ENCODE measurements at regions not wholly inside any gene's neighbourhood (a gene's known extent, or its start where the extent isn't known, plus 50 kb on each side); places are given as distances from the start of the nearest gene placed in this dataset.

- H3K4me3 ChIP-seq: no peak overlapping the region
- intact Hi-C loops (cut with DNase I): no loop called here
- H3K4me1 ChIP-seq: no peaks in the 10 kb centered on the region
- ATAC-seq: peak; percentile 79 to 94
- TF ChIP-seq CTCF (IDR thresholded peaks at IDR 0.05): no peak
- DNase-seq: no peak
- H3K27me3 ChIP-seq (ENCODE audit: low read depth): no peaks in the 10 kb centered on the region
- no peaks in the 10 kb centered on the region for H3K9me3 ChIP-seq
- H3K27ac ChIP-seq: no peak overlapping the region
- no peaks in the 10 kb centered on the region for H3K36me3 ChIP-seq
These were observed 60.4 kb downstream of the FOXI2 start for GRCh38 chr10:127797339-127797738.

- intact Hi-C loops (cut with DNase I): no loop called here
- ATAC-seq (no peak), DNase-seq (no peak)
- H3K9me3 ChIP-seq: no peaks in the 10 kb centered on the region
- no peaks in the 10 kb centered on the region for H3K36me3 ChIP-seq
- H3K4me1 ChIP-seq: no peaks in the 10 kb centered on the region
- no peak overlapping the region for H3K27ac ChIP-seq
- H3K4me3 ChIP-seq: no peak overlapping the region
- H3K27me3 ChIP-seq (ENCODE audit: low read depth): no peaks in the 10 kb centered on the region
- TF ChIP-seq CTCF (IDR thresholded peaks at IDR 0.05): no peak
These were observed 61.1 kb downstream of the FOXI2 start for GRCh38 chr10:127798111-127798510.

- H3K36me3 ChIP-seq: no peaks in the 10 kb centered on the region
- TF ChIP-seq CTCF (IDR thresholded peaks at IDR 0.05): no peak
- no peak overlapping the region for H3K4me3 ChIP-seq
- no peaks in the 10 kb centered on the region for H3K4me1 ChIP-seq
- no peak overlapping the region for H3K27ac ChIP-seq
- DNase-seq: no peak
- no peak for ATAC-seq
- H3K27me3 ChIP-seq (ENCODE audit: low read depth): no peaks in the 10 kb centered on the region
- no peaks in the 10 kb centered on the region for H3K9me3 ChIP-seq
- intact Hi-C loops (cut with DNase I): no loop called here
These were observed 64.3 kb downstream of the FOXI2 start for GRCh38 chr10:127801302-127801701.

DNA sequence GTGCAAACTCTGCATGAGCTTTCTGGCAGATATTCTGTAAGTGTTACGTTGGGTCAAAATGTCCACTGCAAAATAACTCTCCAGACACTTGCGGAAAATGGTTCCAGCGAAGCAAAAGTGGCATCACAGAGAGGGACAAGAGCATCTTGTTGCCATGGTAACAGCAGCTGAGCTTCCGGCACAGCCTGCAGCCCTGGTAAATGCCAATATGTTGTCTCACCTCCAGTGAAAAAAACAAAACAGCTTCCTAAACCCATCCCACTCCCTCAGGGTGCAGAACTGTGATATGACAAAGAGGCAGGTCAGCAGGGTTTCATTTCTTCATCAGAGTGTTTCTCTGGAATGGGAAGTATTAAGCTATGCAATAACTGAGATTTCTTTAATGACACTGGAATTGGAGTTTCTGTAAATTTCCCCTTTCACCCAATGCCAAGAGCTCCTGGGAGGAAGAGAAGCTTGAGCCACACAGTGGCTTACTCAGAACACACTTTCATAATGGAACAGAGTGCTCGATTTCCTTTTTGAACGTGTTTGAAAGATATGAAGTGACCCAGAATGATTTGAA lies 65.6 kb downstream of the FOXI2 start:
- no peak for TF ChIP-seq CTCF (IDR thresholded peaks at IDR 0.05)
- Histone ChIP-seq H3K4me3 (no peak overlapping the region), H3K36me3 (no peaks in the 10 kb centered on the region), H3K27me3 (ENCODE audit: low read depth) (no peaks in the 10 kb centered on the region), H3K27ac (no peak overlapping the region), H3K9me3 (no peaks in the 10 kb centered on the region), H3K4me1 (no peaks in the 10 kb centered on the region)
- intact Hi-C loops (cut with DNase I): no loop called here
- no peak for ATAC-seq
- DNase-seq: no peak

DNA sequence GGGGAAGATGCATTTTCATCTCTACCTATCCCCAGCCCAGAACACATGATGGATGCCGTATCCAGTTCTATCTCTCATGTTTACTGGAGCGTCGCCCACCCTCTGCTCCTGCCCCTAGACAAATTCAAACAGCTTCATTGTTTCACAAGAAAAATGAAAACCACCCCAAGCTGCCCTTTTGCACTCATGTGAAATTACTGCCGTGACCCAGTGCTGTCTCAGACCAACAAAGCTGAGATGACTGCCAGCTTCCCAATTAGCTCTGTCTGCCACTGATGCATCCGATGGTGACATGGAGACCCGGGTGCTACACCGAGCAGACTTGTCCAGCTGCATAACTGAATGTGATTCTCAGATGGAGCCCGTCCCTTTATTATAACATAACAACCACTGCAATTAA lies 67.7 kb downstream of the FOXI2 start:
- DNase-seq (no peak), ATAC-seq (no peak)
- no peak for TF ChIP-seq CTCF (IDR thresholded peaks at IDR 0.05)
- Histone ChIP-seq H3K9me3 (no peaks in the 10 kb centered on the region), H3K27ac (no peak overlapping the region), H3K4me3 (no peak overlapping the region), H3K36me3 (no peaks in the 10 kb centered on the region), H3K27me3 (ENCODE audit: low read depth) (no peaks in the 10 kb centered on the region), H3K4me1 (no peaks in the 10 kb centered on the region)
- intact Hi-C loops (cut with DNase I): no loop called here

GRCh38 chr10:127805950-127806349 lies 69.0 kb downstream of the FOXI2 start:
- Histone ChIP-seq H3K36me3 (no peaks in the 10 kb centered on the region), H3K4me3 (no peak overlapping the region), H3K4me1 (no peaks in the 10 kb centered on the region), H3K9me3 (no peaks in the 10 kb centered on the region), H3K27me3 (ENCODE audit: low read depth) (no peaks in the 10 kb centered on the region), H3K27ac (no peak overlapping the region)
- ATAC-seq: no peak
- intact Hi-C loops (cut with DNase I): no loop called here
- no peak for DNase-seq
- TF ChIP-seq CTCF (IDR thresholded peaks at IDR 0.05): no peak
